CD4-positive, alpha-beta T cell treated with Interleukin-4 for 1 hour (primary cell): ENCODE measurements at regions not wholly inside any gene's neighbourhood (a gene's known extent, or its start where the extent isn't known, plus 50 kb on each side); places are given as distances from the start of the nearest gene placed in this dataset.

Source experiments
- DNase-seq, 2 donors: peaks; one replicate each; pipeline ENCODE4 v3.0.0-alpha.2; 2020 to 2022

GRCh38 chr16:85415196-85416090 is 197.7 kb upstream of the GSE1 start:
- no peak for DNase-seq

- peak; percentile 64 to 70 for DNase-seq
These were observed 196.7 kb upstream of the GSE1 start for GRCh38 chr16:85416228-85417109.

GRCh38 chr16:85417156-85417860 is 195.8 kb upstream of the GSE1 start:
- DNase-seq, result peak in 1 of 2 donors; percentile 10

GRCh38 chr16:85418978-85419491 is 194.1 kb upstream of the GSE1 start:
- no peak for DNase-seq

GRCh38 chr16:85419503-85420408 is 193.4 kb upstream of the GSE1 start:
- no peak for DNase-seq

- peak; percentile 67 to 72 for DNase-seq
These were observed 192.4 kb upstream of the GSE1 start for GRCh38 chr16:85420501-85421337.

- DNase-seq, result no peak
These were observed 191.6 kb upstream of the GSE1 start for GRCh38 chr16:85421338-85422195.

- no peak for DNase-seq
These were observed 190.9 kb upstream of the GSE1 start for GRCh38 chr16:85422196-85422631.

- DNase-seq, result peak in 1 of 2 donors; percentile 9
These were observed 190.2 kb upstream of the GSE1 start for GRCh38 chr16:85422632-85423550.

GRCh38 chr16:85423631-85424030 is 189.5 kb upstream of the GSE1 start:
- DNase-seq, result peak in 1 of 2 donors; percentile 2

- DNase-seq, result peak in 1 of 2 donors; percentile 9
These were observed 188.7 kb upstream of the GSE1 start for GRCh38 chr16:85424260-85425073.

- DNase-seq, result no peak
These were observed 188.0 kb upstream of the GSE1 start for GRCh38 chr16:85425074-85425662.

GRCh38 chr16:85426806-85427205 is 186.3 kb upstream of the GSE1 start:
- no peak for DNase-seq

- DNase-seq, result peak; percentile 55
These were observed 184.8 kb upstream of the GSE1 start for GRCh38 chr16:85428168-85428898.

GRCh38 chr16:85428899-85429775 is 184.0 kb upstream of the GSE1 start:
- DNase-seq, result peak in 1 of 2 donors; percentile 9
